Ishikawa (cell line): ENCODE measurements at regions not wholly inside any gene's neighbourhood (a gene's known extent, or its start where the extent isn't known, plus 50 kb on each side); places are given as distances from the start of the nearest gene placed in this dataset.

Experiments used
- CEBPB ChIP-seq: IDR thresholded peaks from 2 replicates; pipeline ENCODE4 v1.6.1; 2012
- CREB1 ChIP-seq: IDR thresholded peaks from 2 replicates; pipeline ENCODE4 v1.6.1; 2012; ENCODE audit warnings: low read depth
- EGR1 ChIP-seq: IDR thresholded peaks from 2 replicates; pipeline ENCODE4 v1.6.1; 2012
- EP300 ChIP-seq: IDR thresholded peaks from 2 replicates; pipeline ENCODE4 v1.6.1; 2012; ENCODE audit warnings: borderline replicate concordance
- FOXM1 ChIP-seq: IDR thresholded peaks from 2 replicates; pipeline ENCODE4 v1.6.1; 2012; ENCODE audit warnings: low read depth, borderline replicate concordance
- MAX ChIP-seq: IDR thresholded peaks from 2 replicates; pipeline ENCODE4 v1.6.1; 2012
- NFIC ChIP-seq: IDR thresholded peaks from 2 replicates; pipeline ENCODE4 v1.6.1; 2012
- RAD21 ChIP-seq: IDR thresholded peaks from 2 replicates; pipeline ENCODE4 v1.6.1; 2012; ENCODE audit warnings: low read depth
- REST ChIP-seq: IDR thresholded peaks from 2 replicates; pipeline ENCODE4 v1.6.1; 2012; ENCODE audit warnings: low read depth, mild to moderate bottlenecking
- TAF1 ChIP-seq: IDR thresholded peaks from 2 replicates; pipeline ENCODE4 v1.6.1; 2012; ENCODE audit warnings: low read depth, mild to moderate bottlenecking
- TCF12 ChIP-seq: IDR thresholded peaks from 2 replicates; pipeline ENCODE4 v1.6.1; 2012; ENCODE audit warnings: low read depth
- TEAD4 ChIP-seq: IDR thresholded peaks from 2 replicates; pipeline ENCODE4 v1.6.1; 2012
- YY1 ChIP-seq: IDR thresholded peaks from 2 replicates; pipeline ENCODE4 v1.6.1; 2012; ENCODE audit warnings: low read depth
- ZBTB7A ChIP-seq: IDR thresholded peaks from 2 replicates; pipeline ENCODE4 v1.6.1; 2012; ENCODE audit warnings: low read depth
- TF ChIP-seq, protein P1 (sequence below): IDR thresholded peaks from 2 replicates; pipeline ENCODE4 v1.6.1; 2012

- TF ChIP-seq EGR1 (no peak), FOXM1 (no peak), YY1 (no peak), NFIC (no peak), REST (no peak), CEBPB (no peak), RAD21 (no peak), CREB1 (no peak), TEAD4 (no peak), EP300 (no peak)
- TF ChIP-seq, protein P1, sequence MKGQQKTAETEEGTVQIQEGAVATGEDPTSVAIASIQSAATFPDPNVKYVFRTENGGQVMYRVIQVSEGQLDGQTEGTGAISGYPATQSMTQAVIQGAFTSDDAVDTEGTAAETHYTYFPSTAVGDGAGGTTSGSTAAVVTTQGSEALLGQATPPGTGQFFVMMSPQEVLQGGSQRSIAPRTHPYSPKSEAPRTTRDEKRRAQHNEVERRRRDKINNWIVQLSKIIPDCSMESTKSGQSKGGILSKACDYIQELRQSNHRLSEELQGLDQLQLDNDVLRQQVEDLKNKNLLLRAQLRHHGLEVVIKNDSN: no peak
Observed at GRCh38 chr4:3689576-3690550, 76.3 kb upstream of the ADRA2C start.

- TF ChIP-seq TCF12 (no peak), CREB1 (no peak), RAD21 (no peak), CEBPB (no peak), FOXM1 (no peak), TEAD4 (no peak), NFIC (no peak), REST (no peak), YY1 (no peak), EP300 (no peak), EGR1 (no peak), ZBTB7A (no peak), TAF1 (no peak), MAX (no peak)
- TF ChIP-seq, protein P1: no peak
Observed at GRCh38 chr4:3689006-3689405, 77.2 kb upstream of the ADRA2C start.

- TF ChIP-seq EGR1 (no peak), MAX (no peak), FOXM1 (no peak), YY1 (no peak), EP300 (no peak), CEBPB (no peak), REST (no peak), NFIC (no peak), ZBTB7A (no peak), RAD21 (no peak), CREB1 (no peak), TAF1 (no peak), TCF12 (no peak), TEAD4 (no peak)
- TF ChIP-seq, protein P1: no peak
Observed at GRCh38 chr4:3688018-3688998, 77.9 kb upstream of the ADRA2C start.
